Fibroblast of lung (primary cell): ENCODE measurements at regions not wholly inside any gene's neighbourhood (a gene's known extent, or its start where the extent isn't known, plus 50 kb on each side); places are given as distances from the start of the nearest gene placed in this dataset.

Source experiments
- DNase-seq, 2 donors: peaks; one replicate each; pipeline versions ENCODE4 v3.0.0 to v3.0.0-alpha.2; 2010; ENCODE audit warnings: low read depth in 2 of 2
- H2AFZ ChIP-seq: 2 replicates; pipeline ENCODE4 v1.5.1; 2012; ENCODE audit warnings: low read length, control low read depth, inconsistent platforms
- H3K27ac ChIP-seq: 2 replicates; pipeline ENCODE4 v1.5.1; 2011; ENCODE audit warnings: low read length, control low read depth; ENCODE audit not compliant: insufficient read depth
- H3K27me3 ChIP-seq: 2 replicates; pipeline ENCODE4 v1.5.1; 2011; ENCODE audit warnings: mild to moderate bottlenecking, low read length; ENCODE audit not compliant: control insufficient read depth, insufficient read depth
- H3K36me3 ChIP-seq: 2 replicates; pipeline ENCODE4 v1.5.1; 2011; ENCODE audit warnings: low read length; ENCODE audit not compliant: control insufficient read depth, insufficient read depth
- H3K4me1 ChIP-seq: 2 replicates; pipeline ENCODE4 v1.5.1; 2011; ENCODE audit warnings: low read length; ENCODE audit not compliant: control insufficient read depth, insufficient read depth; ENCODE audit errors: extremely low read depth
- H3K4me2 ChIP-seq: 2 replicates; pipeline ENCODE4 v1.5.1; 2011; ENCODE audit warnings: low read length, control low read depth; ENCODE audit not compliant: insufficient read depth; ENCODE audit errors: extremely low read depth
- H3K4me3 ChIP-seq, 4 experiments: fragments of 200-600 bp in 1 of 4; sonication (generic) in 1 of 4; replicated peaks in 1 of 4; 2 replicates each; pipeline ENCODE4 v1.5.1; 2011 to 2016; ENCODE audit warnings: low read length in 4 of 4, low read depth in 3 of 4, mild to moderate bottlenecking in 3 of 4, control low read depth in 2 of 4, inconsistent platforms in 1 of 4, mixed read lengths in 1 of 4; ENCODE audit not compliant: insufficient read depth in 1 of 4; ENCODE audit errors: control extremely low read depth in 1 of 4
- H3K79me2 ChIP-seq: 2 replicates; pipeline ENCODE4 v1.5.1; 2012; ENCODE audit warnings: mild to moderate bottlenecking, low read length, inconsistent platforms; ENCODE audit not compliant: control insufficient read depth, insufficient read depth
- H3K9ac ChIP-seq: 2 replicates; pipeline ENCODE4 v1.5.1; 2011; ENCODE audit warnings: mild to moderate bottlenecking, low read length, control low read depth; ENCODE audit not compliant: insufficient read depth
- H3K9me3 ChIP-seq: 2 replicates; pipeline ENCODE4 v1.5.1; 2012; ENCODE audit warnings: low read depth, low read length; ENCODE audit not compliant: control insufficient read depth, insufficient read depth
- H4K20me1 ChIP-seq: 2 replicates; pipeline ENCODE4 v1.5.1; 2011; ENCODE audit warnings: low read length; ENCODE audit not compliant: control insufficient read depth, insufficient read depth; ENCODE audit errors: extremely low read depth
- CTCF ChIP-seq, 2 donors: IDR thresholded peaks in 1 of 2; conservative IDR thresholded peaks in 1 of 2; 1 replicate in 1 of 2; 2 replicates in 1 of 2; pipeline ENCODE4 v1.5.1; 2011 to 2012; ENCODE audit warnings: low read length in 2 of 2, control low read depth in 1 of 2, inconsistent platforms in 1 of 2, low read depth in 1 of 2, mild to moderate bottlenecking in 1 of 2
- EZH2 ChIP-seq: IDR thresholded peaks from 2 replicates; pipeline ENCODE4 v1.5.1; 2012; ENCODE audit warnings: low read length, control low read depth, mild to moderate bottlenecking; ENCODE audit errors: missing control alignments

- Histone ChIP-seq H3K9me3 (no peaks in the 10 kb centered on the region), H3K9ac (no peak overlapping the region), H3K27ac (no peak overlapping the region), H3K4me3 (no peak overlapping the region), H3K27me3 (no peaks in the 10 kb centered on the region), H3K4me2 (no peak overlapping the region), H4K20me1 (no peaks in the 10 kb centered on the region), H3K36me3 (no peaks in the 10 kb centered on the region), H3K79me2 (no peaks in the 10 kb centered on the region), H2AFZ (no peak overlapping the region), H3K4me1 (peaks cover 2% of the 10 kb centered on the region)
- TF ChIP-seq CTCF (conservative IDR thresholded peaks at IDR 0.05 in 1 of 2, IDR thresholded peaks at IDR 0.05 in 1 of 2; ENCODE audit: low read depth in 1 of 2, low read length in 2 of 2) (no peak), EZH2 (no peak)
- DNase-seq = no peak
Observed at GRCh38 chr9:134224567-134225093, 60.3 kb upstream of the RNU6ATAC start.

GRCh38 chr9:134225186-134225585 lies 60.8 kb upstream of the RNU6ATAC start:
- no peaks in the 10 kb centered on the region for H4K20me1 ChIP-seq
- no peak for DNase-seq
- H3K36me3 ChIP-seq = no peaks in the 10 kb centered on the region
- no peak overlapping the region for H3K4me3 ChIP-seq
- H3K9me3 ChIP-seq = no peaks in the 10 kb centered on the region
- H3K4me2 ChIP-seq = no peak overlapping the region
- TF ChIP-seq CTCF (conservative IDR thresholded peaks at IDR 0.05 in 1 of 2, IDR thresholded peaks at IDR 0.05 in 1 of 2; ENCODE audit: low read depth in 1 of 2, low read length in 2 of 2) = no peak
- TF ChIP-seq EZH2 = no peak
- H3K9ac ChIP-seq = no peak overlapping the region
- no peak overlapping the region for H2AFZ ChIP-seq
- H3K27me3 ChIP-seq = no peaks in the 10 kb centered on the region
- H3K79me2 ChIP-seq = no peaks in the 10 kb centered on the region
- H3K27ac ChIP-seq = no peak overlapping the region
- peaks cover 2% of the 10 kb centered on the region for H3K4me1 ChIP-seq

GRCh38 chr9:134225816-134226215 lies 61.5 kb upstream of the RNU6ATAC start:
- no peak for DNase-seq
- no peaks in the 10 kb centered on the region for H4K20me1 ChIP-seq
- peaks cover 4% of the 10 kb centered on the region for H3K27me3 ChIP-seq
- H2AFZ ChIP-seq = no peak overlapping the region
- peaks cover 2% of the 10 kb centered on the region for H3K4me1 ChIP-seq
- no peak overlapping the region for H3K4me2 ChIP-seq
- no peaks in the 10 kb centered on the region for H3K79me2 ChIP-seq
- no peaks in the 10 kb centered on the region for H3K36me3 ChIP-seq
- no peak overlapping the region for H3K9ac ChIP-seq
- H3K27ac ChIP-seq = no peak overlapping the region
- no peaks in the 10 kb centered on the region for H3K9me3 ChIP-seq
- TF ChIP-seq CTCF (conservative IDR thresholded peaks at IDR 0.05 in 1 of 2, IDR thresholded peaks at IDR 0.05 in 1 of 2; ENCODE audit: low read depth in 1 of 2, low read length in 2 of 2) (no peak), EZH2 (no peak)
- no peak overlapping the region for H3K4me3 ChIP-seq
